ENCODE measurements at regions not wholly inside any gene's neighbourhood (a gene's known extent, or its start where the extent isn't known, plus 50 kb on each side); places are given as distances from the start of the nearest gene placed in this dataset.

GRCh38 chr9:105928416-105928815 lies 234.1 kb downstream of the TMEM38B start:
- no peak for DNase-seq

DNA sequence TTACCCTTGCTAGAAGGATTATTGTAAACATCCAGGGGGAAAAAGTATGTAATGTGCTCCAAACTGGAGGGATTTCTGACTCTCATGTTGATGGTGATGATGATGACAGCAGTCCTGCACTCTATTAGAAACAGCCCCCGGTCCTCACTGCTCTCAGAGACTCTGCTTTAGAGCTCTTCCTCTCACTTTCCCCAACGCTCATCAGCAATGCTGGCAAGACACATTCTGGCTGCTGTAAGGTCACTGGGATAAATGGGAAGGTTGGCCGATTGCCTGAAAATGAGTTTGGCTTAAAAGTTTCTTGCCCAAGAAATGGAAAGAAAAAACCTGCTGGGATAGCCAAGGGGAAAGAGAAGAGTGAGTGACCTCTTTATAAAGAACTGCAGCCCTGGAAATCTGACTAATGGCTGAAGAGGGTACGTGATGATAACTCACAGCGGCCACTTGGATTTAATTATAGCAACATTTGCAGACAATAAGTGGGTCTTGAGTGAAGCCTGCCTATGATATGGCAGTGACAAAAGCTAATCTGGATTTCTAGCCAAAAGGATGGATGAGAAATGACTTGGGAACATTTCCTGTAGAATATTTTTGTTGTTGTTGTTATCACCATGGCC lies 235.8 kb downstream of the TMEM38B start:
- no peak for DNase-seq

- no peak for DNase-seq
Observed at GRCh38 chr9:105932276-105932675, 237.9 kb downstream of the TMEM38B start.

DNA sequence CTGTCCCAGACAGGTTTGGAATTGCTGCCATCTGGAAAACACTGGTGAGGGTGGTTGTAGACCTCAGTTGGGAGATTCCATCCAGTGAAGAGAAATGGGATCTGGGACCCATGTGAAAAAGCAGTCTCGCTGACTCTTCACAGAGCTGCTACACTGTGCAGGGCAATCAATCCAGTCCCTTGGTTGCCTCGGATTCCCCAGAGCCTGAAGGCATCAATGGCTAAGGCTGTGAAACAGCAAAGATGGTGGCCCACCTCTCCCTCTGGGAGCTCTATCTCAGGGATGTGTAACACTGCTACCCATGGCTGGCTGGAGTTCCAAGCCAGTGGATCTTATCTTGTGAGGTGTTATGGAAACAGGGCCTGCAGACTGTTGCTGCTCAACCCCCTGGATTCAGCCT lies 256.1 kb downstream of the TMEM38B start:
- DNase-seq = no peak

- DNase-seq = no peak
Observed at GRCh38 chr9:105950894-105951293, 256.6 kb downstream of the TMEM38B start.

DNA sequence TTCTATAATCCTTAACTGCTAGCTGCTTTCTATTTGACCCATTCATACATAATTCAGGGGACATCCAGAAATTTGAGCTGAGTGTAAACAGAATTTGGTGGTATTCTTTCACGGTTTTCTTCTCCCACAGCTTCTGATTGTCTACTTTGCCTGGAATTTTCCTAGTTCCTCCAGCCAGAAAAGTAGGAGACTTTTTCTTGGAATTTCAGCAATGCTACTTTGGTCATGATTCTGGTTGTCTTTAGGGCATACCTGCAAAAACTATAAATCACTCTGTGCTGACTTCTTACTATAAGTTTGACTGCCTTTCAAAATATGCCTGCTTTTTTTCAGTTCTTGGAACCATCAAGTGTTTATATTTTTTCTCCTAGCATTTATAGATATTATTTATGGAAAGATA lies 260.2 kb downstream of the TMEM38B start:
- DNase-seq = no peak

DNA sequence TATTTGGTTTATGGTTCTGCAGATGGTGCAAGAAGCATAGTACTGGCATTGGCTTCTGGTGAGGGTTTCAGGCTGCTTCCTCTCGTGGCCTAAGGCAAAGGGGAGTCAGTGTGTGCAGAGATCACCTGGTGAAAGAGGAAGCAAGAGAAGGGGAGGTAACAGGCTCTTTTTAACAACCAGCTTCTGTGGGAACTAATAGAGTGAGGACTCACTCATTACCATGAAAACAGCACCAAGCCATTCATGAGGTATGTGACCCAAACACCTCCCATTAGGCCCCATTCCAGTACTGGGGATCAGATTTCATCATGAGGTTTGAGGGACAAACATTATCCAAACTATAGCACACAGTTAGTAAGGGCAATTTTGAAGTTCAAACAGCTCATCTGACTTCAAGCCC lies 263.5 kb downstream of the TMEM38B start:
- no peak for DNase-seq

DNA sequence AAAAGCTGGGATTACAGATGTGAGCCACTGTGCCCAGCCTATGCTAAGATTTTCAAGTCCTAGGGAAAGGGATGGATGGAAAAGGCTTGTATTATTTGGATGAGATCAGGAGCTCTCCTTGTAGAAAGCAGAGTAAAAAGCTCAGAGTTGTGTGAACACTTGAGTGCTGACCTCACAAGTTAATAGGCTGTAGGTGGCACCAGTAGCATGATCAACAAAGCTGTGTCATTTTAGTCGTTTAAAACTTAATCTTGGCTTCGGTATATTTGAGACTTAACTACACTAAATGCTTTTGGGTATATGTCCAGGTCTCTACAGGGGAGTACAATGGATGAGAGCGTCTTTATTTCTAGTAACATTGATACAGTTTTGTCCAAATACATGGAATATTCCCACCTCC lies 264.2 kb downstream of the TMEM38B start:
- DNase-seq = no peak

- no peak for DNase-seq
Observed at GRCh38 chr9:105959531-105959930, 265.2 kb downstream of the TMEM38B start.

DNA sequence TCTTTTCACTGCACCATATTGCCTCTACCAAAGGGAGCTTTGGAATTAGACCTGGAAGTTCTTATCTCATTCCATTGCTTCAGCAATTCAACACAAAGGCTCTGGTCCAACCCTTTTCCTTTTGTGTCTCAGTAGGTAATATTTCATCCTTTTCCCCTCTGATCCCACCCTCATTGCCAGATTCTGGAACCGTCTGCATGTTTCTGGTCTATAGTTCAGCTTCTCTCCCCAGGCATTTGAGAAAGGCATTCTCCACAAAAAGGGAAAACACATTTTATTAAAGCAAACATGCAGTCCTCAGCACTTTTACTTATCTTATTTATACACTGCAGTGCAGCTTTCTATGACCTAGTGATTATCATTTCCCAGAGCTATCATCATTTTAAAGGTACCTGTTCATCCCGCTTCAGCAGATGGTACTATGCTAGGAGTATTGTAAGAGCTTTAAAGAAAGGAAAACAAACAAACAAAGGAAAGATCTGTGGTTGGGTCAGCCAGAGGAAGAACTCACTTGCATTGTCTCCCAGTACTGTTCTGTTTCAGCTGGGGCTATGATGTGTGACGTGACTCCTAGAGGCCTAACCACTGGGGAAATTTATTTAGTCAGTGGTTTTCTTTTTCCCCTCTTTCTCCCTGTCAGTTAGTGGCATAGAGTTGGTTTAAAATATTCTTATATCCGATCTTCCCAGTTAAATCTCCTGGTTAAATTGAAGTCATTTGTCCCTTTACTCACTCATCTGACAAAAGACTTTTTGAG lies 269.2 kb downstream of the TMEM38B start:
- DNase-seq = no peak

- DNase-seq = no peak
Observed at GRCh38 chr9:105964156-105964555, 269.8 kb downstream of the TMEM38B start.

DNA sequence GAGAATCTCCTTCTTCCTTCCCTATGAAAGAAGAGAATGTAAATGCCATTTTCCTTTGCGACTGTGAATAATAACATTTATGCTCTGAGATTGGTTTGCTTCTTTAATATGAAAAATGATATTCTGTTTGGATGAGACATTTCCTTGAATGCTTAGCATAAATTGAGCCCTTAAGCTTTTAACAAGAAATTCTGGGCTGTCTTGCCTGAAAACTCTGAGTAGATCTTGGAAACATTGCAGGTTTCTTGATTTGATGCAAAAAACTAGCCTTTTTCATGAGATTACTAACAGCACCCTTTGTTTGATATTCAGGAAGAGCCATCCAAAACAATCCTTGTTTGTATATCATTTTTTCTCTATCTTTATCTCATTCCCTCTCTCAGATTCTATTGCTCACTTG lies 272.5 kb downstream of the TMEM38B start:
- DNase-seq = no peak

GRCh38 chr9:105967248-105967647 lies 272.9 kb downstream of the TMEM38B start:
- DNase-seq = no peak

DNA sequence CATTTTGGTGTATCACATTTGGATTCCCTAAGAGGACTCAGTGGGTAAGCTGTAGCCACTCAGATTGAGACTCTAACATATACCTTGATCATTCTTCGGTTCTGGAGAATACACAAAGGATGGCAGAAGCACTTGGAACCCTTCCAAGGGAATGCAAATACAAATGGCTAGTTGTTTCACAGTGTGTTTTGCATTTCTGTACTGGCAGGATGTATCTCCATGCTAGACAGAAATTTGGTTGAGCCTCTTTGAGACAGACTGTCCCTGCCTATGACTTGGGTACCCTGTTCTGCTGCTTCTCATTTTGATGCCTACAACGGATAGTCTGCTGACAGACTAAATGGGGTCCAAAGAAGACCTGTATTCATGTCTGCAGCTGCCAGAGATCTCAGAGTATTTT lies 273.5 kb downstream of the TMEM38B start:
- no peak for DNase-seq

DNA sequence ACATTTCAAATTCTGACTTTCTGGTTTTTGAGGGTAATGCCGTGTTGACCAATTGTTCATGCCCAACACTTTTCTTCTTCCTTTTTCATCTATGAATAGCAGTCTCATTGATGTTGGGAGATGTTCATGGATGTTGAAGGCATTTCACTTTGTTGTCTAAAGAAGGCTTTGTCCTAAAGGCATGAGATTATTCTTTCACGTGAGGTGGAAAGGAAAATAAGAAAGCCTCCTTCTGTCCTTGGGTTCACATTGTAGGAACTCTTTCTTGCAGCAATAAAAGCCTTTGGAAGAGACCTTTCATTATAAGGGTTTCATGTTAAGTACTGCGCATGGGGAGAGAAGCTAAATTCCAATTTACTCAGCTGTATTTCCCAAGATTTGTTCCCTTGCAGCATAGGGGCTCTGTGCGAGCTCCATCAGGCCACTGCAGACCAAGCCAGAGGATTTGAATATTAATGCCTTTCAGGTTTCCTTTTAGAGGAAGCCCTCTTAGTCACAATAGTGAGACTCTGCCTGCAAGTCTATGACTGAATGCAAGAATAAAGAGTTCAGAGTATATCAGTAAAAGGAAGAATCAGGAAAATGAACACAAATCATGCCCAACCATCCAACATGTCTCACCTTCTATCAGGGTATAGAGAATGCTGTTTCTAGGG lies 274.6 kb downstream of the TMEM38B start:
- no peak for DNase-seq

- DNase-seq = no peak
Observed at GRCh38 chr9:105969636-105970035, 275.3 kb downstream of the TMEM38B start.

- DNase-seq = no peak
Observed at GRCh38 chr9:105971986-105972385, 277.6 kb downstream of the TMEM38B start.

DNA sequence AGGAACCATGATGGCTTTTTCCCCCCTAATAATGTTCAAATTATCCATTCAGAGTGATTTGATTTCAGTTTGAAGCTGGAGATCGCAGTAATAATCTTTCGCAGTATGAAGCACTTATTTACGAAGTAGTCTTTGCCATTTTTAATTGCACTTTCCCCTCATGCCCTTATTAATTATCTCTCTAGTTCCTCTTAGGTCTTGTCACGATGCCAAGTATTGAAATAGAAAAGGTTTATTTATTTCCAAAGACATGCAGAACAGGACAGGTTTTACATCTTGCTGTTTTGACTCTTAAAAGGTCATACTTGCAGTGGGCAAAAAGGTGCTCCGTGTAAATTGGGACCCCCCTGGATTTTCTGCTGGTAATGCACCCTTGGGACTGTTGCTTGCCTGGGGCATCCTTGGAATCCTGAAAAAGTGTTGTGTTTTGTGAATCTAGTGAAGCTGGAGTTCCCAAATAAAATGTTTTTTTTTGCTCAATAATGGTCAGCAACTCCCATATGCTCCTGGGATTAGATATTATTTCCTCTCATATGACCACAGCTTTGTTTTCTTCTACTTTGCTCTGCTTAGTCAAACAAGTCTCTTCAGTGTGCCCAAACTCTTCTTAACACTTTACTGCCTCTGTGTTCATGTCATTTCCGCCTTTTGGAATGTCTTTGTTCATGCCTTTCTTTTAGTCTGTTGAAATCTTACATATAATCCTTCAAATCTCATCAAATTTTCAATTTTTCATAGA lies 278.3 kb downstream of the TMEM38B start:
- no peak for DNase-seq

DNA sequence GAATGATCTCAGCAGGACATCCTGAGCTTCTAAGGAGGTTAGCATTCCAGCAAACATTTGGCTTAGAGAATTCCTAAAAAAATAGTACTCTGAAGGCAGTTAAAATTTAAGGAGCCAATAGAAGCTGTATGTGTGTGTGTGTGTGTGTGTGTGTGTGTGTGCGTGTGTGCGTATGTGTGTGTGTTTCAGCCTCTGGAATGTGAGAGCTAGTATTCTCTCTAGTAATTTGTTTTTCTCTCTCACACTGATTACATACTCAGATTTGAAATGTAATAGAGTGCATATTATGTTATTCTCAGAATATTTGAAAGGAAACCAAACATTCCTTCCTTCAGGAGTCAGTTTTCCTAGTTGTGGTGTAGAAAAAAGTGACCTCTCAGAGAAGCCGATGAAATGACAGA lies 279.6 kb downstream of the TMEM38B start:
- no peak for DNase-seq

DNA sequence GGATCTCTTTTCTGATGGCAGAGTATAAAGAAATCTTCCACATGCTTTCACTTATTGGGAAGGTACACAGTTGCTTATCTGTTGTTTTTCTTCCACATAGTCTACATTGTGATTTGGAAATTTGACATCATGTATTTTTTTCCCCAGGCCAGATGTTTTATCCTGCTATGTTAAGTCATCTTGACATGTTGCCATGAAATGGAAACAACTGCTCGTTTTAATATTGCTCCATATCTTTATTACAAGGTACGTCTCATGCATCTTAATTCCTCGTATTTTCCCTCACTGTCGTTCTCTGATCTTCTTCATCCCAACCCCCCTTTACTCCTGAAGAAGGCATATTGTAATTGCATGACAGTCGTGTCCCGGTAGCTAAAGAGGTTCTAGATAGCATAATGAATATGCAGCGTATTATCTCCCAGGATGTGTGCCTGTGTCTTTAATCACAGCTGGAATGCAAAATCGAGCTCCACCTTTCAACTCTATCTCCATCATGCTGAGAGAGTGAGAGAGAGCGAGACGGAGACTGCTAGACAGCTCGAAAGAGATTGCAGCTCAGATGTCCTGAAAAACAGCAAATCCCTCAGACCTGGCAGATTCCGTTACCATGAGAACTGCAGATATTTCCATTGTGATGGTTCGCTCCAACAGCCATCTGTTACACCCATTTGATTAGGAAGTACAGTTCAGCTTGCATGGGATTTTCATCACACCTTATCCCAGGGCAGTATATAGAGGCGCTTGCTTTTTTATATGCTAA lies 281.7 kb downstream of the TMEM38B start:
- no peak for DNase-seq

DNA sequence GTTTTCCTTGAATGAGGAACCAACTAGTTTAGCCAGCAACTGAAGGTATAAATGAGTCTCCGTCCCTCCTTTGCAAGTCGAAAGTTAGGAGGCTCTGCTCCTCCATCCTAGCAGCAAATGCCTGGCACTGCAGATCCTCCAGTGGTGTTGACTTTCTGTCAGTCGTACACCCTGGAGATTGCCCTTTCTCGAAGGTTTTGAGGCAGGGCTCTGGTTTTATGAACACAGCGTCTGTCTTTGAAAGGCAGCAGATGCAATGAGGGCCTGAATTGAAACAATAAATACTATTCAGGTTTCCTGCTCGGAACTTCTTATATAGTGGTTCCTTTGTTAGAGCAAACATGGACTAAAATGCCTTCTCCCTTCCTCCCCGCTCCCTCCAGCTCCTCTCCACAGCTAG lies 284.0 kb downstream of the TMEM38B start:
- no peak for DNase-seq

GRCh38 chr9:105978826-105979225 lies 284.5 kb downstream of the TMEM38B start:
- no peak for DNase-seq

- DNase-seq = no peak
Observed at GRCh38 chr9:105979290-105979689, 284.9 kb downstream of the TMEM38B start.
